ENCODE measurements at regions not wholly inside any gene's neighbourhood (a gene's known extent, or its start where the extent isn't known, plus 50 kb on each side); places are given as distances from the start of the nearest gene placed in this dataset.

DNA sequence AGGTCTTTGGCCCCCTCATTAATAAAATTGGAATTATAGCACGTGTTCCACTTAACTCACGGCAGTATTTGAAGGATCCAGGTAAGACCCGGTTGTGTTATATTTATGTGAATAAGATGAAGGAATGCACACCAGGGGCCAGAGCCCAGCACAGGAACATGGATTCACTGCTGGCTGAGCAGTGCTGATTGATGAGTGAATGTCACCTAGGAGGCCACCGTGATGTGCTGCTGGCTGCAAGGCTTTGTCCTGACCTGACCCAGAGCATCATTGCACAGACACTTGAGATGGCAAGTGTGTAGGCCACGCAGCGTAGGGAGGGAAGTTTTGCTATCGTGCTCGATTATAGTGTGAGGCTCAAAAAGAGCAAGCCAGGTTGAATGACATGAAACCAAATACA lies 350.7 kb upstream of the MGMT start:
- H3K9me3 ChIP-seq (ENCODE audit: low read depth): no peaks in the 10 kb centered on the region
- DNase-seq (ENCODE audit: low spot score): no peak
- no peaks in the 10 kb centered on the region for H3K79me2 ChIP-seq (ENCODE audit: low read depth)
- H3F3A ChIP-seq (ENCODE audit: low read depth): peaks cover 11% of the 10 kb centered on the region
- H2AFZ ChIP-seq (replicated peaks): no peak overlapping the region
- H3K36me3 Mint-ChIP-seq: no peaks in the 10 kb centered on the region
- H3K27me3 ChIP-seq: no peaks in the 10 kb centered on the region
- no peaks in the 10 kb centered on the region for H4K20me1 ChIP-seq (ENCODE audit: low read depth)
- no peak overlapping the region for H3K4me3 Mint-ChIP-seq
- H3K4me3 ChIP-seq: no peak overlapping the region
- no peak overlapping the region for H3K27ac ChIP-seq
- no peak for TF ChIP-seq EZH2 (IDR thresholded peaks at IDR 0.05)
- no peak for TF ChIP-seq CTCF (IDR thresholded peaks at IDR 0.05)
- no peak for TF ChIP-seq EZH2phosphoT487 (IDR thresholded peaks at IDR 0.05)
- H3K4me2 ChIP-seq: no peak overlapping the region
- H3K4me1 ChIP-seq: peaks cover 10% of the 10 kb centered on the region
- H3K4me1 Mint-ChIP-seq: peaks cover 8% of the 10 kb centered on the region
- peaks cover 12% of the 10 kb centered on the region for H3K27me3 Mint-ChIP-seq (ENCODE audit: insufficient read depth, low read depth)
- peaks cover 3% of the 10 kb centered on the region for H3K9me3 Mint-ChIP-seq
- no peaks in the 10 kb centered on the region for H3K36me3 ChIP-seq
- no peak overlapping the region for H3K9ac ChIP-seq
- H3K27ac Mint-ChIP-seq: no peak overlapping the region

DNA sequence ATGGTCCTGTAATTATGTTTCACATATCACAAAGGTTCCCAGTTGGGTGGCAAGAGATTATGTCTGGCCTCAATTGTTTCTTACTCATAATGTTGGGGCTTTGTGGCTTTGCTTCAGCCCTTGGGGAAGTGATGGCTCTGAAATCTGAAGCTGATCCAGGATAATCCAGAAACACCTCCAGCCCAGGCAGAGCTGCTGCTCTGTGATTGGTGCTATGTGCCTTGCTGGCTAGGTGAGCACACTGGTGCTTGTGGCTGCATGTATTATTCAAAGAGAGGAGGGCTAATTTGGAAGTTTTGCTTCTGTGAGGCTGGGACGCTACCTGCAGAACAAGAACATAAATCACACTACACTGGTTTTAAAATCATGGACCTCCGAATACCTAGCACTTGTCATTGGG lies 346.6 kb upstream of the MGMT start:
- Histone ChIP-seq H3K36me3 (no peaks in the 10 kb centered on the region), H3K9ac (no peak overlapping the region), H3K4me3 (no peak overlapping the region), H3K4me1 (peaks cover 30% of the 10 kb centered on the region), H3K27ac (no peak overlapping the region), H3K79me2 (ENCODE audit: low read depth) (no peaks in the 10 kb centered on the region), H3K27me3 (no peaks in the 10 kb centered on the region), H3K4me2 (peak overlapping the region; percentile 2), H2AFZ (replicated peaks) (no peak overlapping the region), H3F3A (ENCODE audit: low read depth) (peaks cover 17% of the 10 kb centered on the region), H3K9me3 (ENCODE audit: low read depth) (no peaks in the 10 kb centered on the region), H4K20me1 (ENCODE audit: low read depth) (no peaks in the 10 kb centered on the region)
- Mint-ChIP-seq H3K4me3 (no peak overlapping the region), H3K4me1 (peaks cover 18% of the 10 kb centered on the region), H3K27me3 (ENCODE audit: insufficient read depth, low read depth) (peaks cover 6% of the 10 kb centered on the region), H3K9me3 (peaks cover 3% of the 10 kb centered on the region), H3K36me3 (no peaks in the 10 kb centered on the region), H3K27ac (no peak overlapping the region)
- TF ChIP-seq EZH2 (IDR thresholded peaks at IDR 0.05) (no peak), EZH2phosphoT487 (IDR thresholded peaks at IDR 0.05) (no peak), CTCF (IDR thresholded peaks at IDR 0.05) (no peak)
- peak; percentile 9 for DNase-seq (ENCODE audit: low spot score)

GRCh38 chr10:129122846-129123245 lies 344.2 kb upstream of the MGMT start:
- no peak for DNase-seq (ENCODE audit: low spot score)
- H3K27me3 ChIP-seq: no peaks in the 10 kb centered on the region

More at GRCh38 chr10:129122846-129123245, 344.2 kb upstream of the MGMT start:
- no peaks in the 10 kb centered on the region for H3K36me3 ChIP-seq
- peaks cover 17% of the 10 kb centered on the region for H3F3A ChIP-seq (ENCODE audit: low read depth)
- H3K4me1 ChIP-seq: peaks cover 30% of the 10 kb centered on the region
- H3K9me3 ChIP-seq (ENCODE audit: low read depth): no peaks in the 10 kb centered on the region
- no peak overlapping the region for H3K4me2 ChIP-seq
- TF ChIP-seq CTCF (IDR thresholded peaks at IDR 0.05): no peak
- TF ChIP-seq EZH2 (IDR thresholded peaks at IDR 0.05): no peak
- no peak for TF ChIP-seq EZH2phosphoT487 (IDR thresholded peaks at IDR 0.05)
- no peaks in the 10 kb centered on the region for H3K79me2 ChIP-seq (ENCODE audit: low read depth)
- H3K4me3 Mint-ChIP-seq: no peak overlapping the region
- no peak overlapping the region for H3K9ac ChIP-seq
- peaks cover 6% of the 10 kb centered on the region for H3K9me3 Mint-ChIP-seq
- H3K4me3 ChIP-seq: no peak overlapping the region
- H3K27me3 Mint-ChIP-seq (ENCODE audit: insufficient read depth, low read depth): peaks cover 7% of the 10 kb centered on the region
- H3K27ac ChIP-seq: no peak overlapping the region
- H3K4me1 Mint-ChIP-seq: peaks cover 18% of the 10 kb centered on the region
- H2AFZ ChIP-seq (replicated peaks): no peak overlapping the region
- no peaks in the 10 kb centered on the region for H4K20me1 ChIP-seq (ENCODE audit: low read depth)
- no peak overlapping the region for H3K27ac Mint-ChIP-seq
- H3K36me3 Mint-ChIP-seq: no peaks in the 10 kb centered on the region
